Urothelium cell line (cell line): ENCODE measurements at regions not wholly inside any gene's neighbourhood (a gene's known extent, or its start where the extent isn't known, plus 50 kb on each side); places are given as distances from the start of the nearest gene placed in this dataset.
"Not testable (repeated sequence)": the region's sequence is repeated elsewhere in the genome, so short reads cannot be mapped to it uniquely, and the experiment has no call there.

Experiments used
- DNase-seq: peaks from one replicate; pipeline ENCODE4 v3.0.0; 2011; ENCODE audit warnings: low spot score, mixed read lengths
- FAIRE-seq: peaks from 2 replicates; lab custom pipeline; 2011; peaks lifted over from hg19 to GRCh38; lab: Jason Lieb, UNC

DNA sequence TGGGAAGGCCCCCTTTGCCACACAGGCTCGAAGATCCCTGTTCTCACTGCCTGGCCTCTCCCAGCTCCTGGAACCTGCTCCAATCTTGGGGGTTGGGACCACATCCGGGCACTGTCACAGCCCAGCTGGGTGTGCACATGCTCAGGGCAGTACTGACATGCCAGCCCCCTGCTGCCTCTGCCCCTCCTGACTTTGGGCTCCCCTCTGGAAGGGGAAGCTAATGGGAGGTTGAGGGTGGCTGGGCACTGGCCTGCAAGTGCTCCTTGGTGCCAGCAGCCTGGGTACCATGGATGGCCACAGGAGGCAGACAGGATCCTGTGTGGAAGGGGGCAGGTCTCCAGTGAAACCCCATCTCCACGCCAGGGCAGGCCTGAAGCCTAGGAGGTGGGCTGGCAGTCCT, 126.1 kb upstream of the NOL4 start:
- no peak for FAIRE-seq
- DNase-seq = no peak

DNA sequence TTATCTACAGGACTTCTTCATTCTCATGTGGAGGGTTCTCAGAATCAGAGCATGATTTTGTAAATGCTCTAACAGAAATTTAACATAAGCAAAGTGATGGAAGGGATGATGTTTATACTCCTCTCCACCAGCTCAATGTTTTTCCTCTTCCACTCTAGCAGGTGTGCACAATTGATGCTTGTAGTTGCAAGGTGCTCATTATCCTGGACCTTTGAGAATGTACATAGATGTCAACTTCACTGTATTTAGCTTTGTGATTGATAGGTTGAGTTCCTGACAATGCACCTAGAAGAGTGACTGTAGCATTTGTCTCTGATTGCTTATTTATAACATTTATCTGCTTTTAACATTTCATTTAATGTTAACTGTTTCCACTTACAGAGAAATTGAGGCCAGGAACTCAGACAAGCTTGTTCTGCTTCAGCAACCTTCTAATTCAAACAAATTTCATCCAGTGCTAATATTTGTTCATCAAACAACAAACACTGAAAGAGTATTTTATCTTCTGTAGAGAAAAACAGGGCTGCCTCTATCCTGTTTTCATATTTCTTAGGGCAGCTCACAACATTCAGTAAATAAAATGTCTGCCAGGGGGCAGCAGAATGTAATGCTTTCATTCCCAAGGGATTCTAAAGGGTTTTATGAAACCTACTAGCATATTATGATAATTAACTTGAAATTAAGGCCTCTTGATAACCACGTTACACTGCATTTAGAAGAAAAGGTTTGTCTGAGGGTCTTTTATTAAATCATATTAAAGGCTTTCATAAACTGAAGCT, 127.9 kb upstream of the NOL4 start:
- FAIRE-seq = no peak
- no peak for DNase-seq

DNA sequence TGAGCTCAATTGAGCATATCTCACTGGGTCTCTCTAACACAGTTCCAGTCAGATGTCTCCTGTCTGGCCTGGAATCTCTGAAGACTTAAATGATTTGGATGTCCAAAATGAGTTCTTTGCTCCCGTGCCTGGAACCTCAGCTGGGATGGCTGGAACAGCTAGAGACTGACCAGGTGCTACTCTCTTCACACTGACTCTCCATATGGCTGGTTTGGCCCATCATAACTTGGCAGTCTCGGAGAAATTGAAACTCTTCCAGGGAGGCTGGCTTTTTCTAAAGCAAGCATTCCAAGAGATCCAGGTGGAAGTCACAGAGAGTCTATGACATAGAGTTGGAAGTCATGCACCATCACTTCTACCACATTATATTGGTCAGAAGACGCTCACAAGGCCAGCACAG, 129.6 kb upstream of the NOL4 start:
- no peak for FAIRE-seq
- DNase-seq = no peak

DNA sequence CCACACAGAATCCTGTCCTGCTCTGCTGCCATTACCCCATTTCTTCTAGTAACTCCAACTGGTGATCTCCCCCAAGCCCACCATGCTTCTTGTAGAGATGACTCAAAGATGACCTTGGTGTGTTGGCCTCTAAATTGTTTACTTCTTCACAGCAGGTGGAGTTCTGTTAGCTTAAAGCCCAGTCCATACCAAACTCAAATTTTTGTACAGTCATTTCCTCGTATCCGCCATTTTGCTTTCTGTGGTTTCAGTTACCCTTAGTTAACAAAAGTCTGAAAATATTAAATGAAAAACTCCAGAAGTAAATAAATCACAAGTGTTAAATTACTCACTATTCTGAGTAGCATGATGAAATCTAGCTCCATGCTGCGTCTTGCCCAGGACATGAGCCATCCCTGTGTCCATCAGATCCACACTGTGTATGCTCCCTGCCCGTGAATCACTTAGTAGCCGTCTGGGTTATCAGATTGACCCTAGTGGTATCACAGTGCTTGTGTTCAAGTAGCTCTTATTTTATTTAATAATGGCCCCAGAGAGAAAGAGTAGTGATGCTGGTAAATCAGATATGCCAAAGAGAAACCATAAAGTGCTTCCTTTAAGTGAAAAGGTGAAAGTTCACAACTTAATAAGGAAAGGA, 133.3 kb upstream of the NOL4 start:
- no peak for DNase-seq

DNA sequence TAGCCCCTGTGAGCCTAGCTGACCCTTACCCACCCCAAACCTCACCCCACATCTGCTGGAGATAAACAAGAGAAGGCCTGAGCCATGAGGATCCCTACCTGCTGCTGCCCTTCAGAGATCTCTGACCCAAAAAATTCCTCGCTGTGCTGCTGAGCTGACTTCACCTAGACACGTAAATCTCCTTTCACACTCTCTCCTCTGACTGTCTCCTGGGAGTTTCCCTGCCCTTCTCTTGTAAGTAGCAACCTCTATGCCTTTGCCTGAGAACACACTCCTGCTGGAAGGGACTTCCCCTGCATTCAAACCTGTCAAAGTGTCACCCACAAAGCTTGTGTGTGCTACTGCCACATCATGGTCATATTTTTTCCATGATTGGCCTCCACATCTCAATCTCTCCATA, 134.2 kb upstream of the NOL4 start:
- FAIRE-seq = no peak

More for the DNA sequence above, 133.3 kb upstream of the NOL4 start:
- FAIRE-seq = no peak

DNA sequence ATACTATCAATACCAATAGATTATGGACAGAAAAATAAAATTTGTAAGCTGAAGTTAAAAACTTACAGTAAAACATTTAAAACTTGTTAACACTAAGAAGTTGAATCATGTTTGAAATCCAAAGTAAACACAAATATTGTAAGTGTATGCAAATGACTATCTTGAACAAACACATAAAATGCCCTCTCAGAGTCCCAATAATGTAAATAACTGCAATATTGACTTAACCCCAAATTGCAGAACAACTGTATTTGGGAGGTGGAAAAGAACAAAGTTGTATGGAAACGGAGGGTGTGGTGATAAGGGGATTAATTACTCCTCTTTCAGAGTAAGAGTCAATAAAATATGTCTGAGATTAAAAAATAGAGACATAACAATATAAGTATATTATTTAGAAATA, 140.0 kb upstream of the NOL4 start:
- FAIRE-seq = no peak
- DNase-seq = no peak

More for the DNA sequence above, 134.2 kb upstream of the NOL4 start:
- DNase-seq = no peak

DNA sequence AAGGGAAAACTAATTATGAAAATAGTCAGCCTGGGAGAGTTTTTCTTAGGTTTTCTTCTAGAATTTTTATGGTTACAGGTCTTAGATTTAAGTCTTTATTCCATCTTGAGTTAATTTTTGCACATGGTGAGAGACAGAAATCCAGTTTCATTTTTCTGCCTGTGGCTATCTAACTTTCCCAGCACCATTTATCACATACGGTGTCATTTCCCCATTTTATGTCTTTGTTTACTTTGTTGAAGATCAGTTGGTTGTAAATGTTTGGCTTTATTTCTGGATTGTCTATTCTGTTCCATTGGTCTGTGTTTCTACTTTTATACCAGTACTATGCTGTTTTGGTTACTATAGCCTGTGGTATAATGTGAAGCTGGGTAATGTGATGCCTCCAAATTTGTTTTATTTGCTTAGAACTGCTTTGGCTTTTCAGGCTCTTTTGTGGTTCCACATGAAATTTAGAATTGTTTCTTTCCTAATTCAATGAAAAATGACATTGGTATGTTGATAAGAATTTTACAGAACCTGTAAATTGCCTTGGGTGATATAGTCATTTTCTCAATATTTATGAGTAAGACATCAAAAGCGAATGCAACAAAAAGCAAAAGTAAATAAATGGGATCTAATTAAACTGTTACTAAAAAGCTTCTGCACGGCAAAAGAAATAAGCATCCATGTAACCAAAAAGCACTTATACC, 146.1 kb upstream of the NOL4 start:
- DNase-seq = no peak
- no peak for FAIRE-seq

DNA sequence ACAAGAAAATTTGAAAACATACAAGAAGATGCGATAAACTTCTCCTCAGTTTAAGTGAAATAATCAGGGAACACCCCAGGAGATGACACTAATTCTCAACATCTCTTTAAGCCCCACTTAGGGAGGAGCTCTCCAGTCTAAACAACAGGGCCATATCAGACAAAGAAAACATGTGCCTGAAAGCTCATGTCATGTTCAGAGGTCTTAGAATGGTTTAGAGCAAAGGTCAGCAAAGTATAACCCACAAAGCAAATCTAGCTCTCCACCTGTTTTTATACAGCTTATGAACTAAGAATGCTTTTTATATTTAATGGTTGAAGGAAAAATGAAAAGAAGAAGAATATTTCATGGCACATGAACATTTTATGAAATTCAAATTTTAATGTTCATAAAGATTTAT, 155.6 kb upstream of the NOL4 start:
- DNase-seq (no peak), FAIRE-seq (no peak)

DNA sequence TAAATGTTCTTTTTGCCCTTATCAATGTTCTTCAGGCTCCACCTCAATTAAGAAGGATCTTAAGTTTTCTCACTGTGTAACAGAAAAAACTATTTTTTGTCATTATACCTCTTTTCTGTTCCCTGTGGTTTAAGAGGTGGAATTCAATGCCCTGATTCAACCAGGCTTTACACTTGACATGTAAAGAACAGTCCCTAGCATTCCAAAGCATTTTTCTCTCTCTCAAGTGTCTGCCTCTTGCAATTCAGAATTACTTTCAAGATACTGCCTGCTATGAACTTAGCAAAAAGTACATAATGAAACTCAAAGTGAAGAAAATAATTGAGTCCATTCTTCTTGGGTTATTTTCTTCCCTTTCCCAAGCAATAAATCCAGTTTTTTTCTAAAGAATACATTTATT, 160.6 kb upstream of the NOL4 start:
- FAIRE-seq (no peak), DNase-seq (no peak)

DNA sequence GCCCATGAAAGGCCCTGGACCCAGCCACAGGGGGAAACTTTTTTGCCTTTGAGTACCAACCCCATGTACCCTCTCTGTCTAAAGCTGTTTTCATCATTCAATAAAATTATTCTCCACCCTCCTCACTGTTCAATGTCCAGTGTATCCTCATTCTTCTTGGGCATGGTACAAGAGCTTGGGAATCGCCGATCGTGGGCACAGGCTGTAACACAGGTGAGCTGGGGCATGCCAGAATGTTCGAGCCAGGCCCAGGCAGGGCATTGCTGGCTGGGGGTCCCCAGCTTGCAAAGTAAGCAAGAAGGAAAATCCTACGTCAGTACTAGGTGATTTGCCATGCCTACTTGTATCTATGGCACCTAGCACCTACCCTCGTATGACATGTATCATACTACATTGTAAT, 162.1 kb upstream of the NOL4 start:
- no peak for DNase-seq
- FAIRE-seq = no peak

DNA sequence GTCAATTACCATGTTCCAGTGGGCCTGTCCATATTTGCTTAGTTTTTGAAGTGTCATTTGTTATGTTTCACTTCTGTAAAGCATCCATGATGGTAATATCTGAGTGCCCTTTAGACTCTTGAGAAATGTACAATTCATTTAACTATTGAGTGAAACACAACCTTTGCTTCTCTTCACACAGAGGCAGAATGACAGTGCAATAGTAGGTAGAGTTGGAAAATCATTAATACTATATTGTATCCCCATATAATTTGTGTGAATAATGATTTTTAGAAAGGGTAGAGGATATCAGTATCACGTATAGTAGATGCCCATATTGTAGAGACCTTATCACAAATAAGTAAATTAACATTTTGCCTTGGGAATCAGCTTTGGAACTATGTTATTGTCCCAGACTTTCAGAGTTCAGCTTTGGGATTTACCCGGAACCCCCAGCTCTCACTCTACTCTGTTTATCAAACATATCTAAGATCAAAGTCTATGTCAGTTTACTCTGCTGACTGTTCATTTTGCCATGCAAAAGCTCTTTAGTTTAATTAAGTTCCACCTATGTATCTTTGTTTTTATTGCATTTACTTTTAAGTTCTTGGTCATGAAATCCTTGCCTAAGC, 172.7 kb upstream of the NOL4 start:
- FAIRE-seq = no peak
- no peak for DNase-seq

DNA sequence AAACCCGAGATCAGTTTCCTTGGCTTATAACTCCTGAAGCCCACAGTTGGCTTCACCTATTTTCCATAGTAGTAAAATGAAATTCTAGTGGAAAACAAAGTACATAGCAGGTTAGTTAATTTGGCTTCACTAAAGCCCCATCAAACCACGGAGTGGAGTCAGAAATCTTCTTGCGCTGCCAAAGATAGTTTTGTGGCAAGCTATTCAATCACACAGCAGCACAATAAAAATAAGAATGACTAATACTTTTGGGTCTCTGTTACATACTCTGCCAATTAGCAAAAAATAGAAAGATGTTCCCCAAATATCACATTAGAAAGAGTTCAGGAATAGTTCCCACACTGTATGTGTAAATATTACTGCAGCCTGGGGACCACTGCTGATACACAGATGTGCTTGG, 175.2 kb upstream of the NOL4 start:
- FAIRE-seq = no peak
- DNase-seq = no peak

DNA sequence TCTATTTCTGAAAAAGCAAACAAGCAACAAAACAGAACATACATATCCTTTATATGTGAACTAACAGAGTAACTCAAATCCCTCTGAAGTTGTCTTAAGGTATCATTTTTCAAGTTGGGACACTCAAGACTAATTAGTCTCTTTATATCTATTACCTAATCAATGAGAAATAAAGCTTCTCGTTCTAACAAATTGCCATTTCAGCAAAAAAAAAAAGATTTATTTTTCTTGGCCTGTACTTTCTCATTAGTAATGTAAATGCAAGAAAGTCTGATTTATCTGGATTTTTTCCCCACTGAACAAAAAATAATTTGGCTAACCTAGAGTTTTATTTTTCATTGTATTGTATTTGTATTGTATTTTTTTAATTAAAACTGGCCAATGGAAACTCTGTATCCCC, 176.1 kb upstream of the NOL4 start:
- DNase-seq (no peak), FAIRE-seq (no peak)

DNA sequence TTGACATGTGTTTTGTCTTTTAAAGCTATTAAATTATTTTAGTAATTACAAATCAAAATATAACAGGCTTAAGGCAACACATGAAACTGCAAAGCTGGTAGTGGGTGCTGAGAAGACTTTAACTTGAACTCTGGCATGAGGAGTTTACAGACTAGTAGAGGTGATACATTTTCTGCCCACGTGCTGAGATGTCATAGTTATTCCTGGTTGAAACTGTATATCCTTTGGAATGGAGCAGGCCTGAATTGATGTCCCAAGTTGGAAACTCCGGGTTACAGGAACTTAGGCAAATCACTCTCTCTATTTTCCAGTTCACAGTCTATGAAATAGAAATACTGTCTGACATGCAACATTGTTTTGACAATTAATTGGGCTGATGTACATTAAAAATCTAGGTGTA, 177.1 kb upstream of the NOL4 start:
- no peak for DNase-seq
- FAIRE-seq = no peak

DNA sequence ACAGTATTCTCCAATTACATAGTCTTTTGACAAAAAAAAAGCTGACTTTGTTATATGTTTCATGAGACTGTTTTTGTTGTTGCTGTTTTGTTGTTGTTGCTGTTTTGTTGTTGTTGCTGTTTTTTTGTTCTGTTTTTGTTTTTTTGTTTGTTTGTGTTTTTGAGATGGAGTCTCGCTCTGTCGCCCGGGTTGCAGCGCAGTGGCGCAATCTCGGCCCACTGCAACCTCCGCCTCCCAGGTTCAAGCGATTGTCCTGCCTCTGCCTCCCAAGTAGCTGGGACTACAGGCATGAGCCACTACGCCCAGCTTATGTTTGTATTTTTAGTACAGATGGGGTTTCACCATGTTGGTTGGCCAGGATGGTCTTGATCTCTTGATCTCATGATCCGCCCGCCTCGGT, 182.8 kb upstream of the NOL4 start:
- not testable (repeated sequence) for FAIRE-seq, DNase-seq

DNA sequence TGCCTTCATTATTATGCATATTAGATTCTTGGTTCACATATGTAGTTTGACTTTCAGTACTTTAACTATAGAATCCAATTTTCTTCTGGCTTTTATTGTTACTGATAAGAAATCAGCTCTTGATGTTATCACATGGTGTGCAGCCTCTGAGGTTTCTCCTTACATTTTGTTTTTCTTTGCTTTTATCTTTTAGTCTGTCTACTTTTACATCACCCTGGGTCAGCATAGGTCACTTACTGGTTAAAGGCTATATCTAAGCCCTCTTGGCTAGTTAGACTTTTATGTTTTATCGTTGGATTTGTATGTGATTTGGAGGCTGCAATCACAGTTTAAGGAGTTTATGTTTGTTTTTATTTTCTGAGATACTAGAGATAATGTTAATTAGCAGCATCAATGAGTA, 187.2 kb upstream of the NOL4 start:
- no peak for DNase-seq

DNA sequence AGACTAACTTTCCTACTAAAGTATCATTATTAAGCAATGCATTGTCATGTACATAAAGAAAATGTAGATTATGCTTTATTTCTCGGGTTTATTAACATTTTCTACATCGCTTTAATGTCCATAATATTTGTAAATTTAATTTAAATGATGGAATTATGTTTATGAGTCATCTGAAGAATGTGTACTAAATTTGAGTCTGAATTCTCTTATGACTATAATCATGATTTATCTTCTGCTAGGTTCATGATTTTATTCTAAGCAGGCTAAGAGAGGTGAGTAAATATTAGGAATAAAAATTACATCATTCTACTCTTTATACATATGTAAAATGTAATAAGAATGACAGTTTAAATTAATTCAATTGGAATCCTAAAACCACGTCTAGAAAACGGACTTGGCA, 206.3 kb upstream of the NOL4 start:
- DNase-seq (no peak), FAIRE-seq (no peak)

More for the DNA sequence above, 187.2 kb upstream of the NOL4 start:
- FAIRE-seq = no peak

DNA sequence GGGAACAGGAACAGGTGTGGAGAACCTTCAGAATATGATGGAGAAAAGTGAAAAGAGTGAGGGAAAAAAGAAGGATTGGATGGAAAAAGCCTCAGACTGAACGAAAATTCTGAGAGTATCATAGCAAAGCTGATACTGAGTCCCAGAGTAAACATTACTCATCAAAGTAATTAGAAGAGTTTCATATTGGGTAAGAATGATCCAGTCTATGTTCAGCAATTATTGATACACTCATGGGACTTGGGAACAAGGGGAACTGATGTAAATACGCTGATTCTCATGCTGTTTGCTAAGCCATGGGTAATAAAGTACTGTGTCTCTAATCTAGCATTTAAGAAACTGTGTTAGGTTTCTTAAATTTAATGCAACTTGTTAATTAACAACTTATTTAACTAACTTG, 219.9 kb upstream of the NOL4 start:
- DNase-seq (no peak), FAIRE-seq (no peak)

DNA sequence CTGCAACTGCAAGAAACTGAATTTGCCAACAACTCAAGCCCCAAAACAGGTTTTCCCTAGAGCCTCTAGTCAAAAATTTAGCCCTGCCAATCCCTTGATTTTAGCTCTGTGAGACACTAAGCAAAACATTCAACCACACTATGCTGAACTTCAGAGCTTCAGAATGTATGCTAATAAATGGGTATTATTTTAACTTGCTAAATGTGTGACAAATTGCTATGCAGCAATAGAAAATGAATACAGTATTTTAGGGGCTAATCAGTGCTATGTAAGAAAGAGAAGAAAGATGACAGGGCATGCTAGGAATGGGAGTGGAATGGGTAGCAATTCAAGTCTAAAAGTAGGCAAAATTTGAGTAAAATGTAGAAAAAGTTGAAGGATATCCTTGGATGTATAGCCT, 223.9 kb upstream of the NOL4 start:
- FAIRE-seq = no peak

DNA sequence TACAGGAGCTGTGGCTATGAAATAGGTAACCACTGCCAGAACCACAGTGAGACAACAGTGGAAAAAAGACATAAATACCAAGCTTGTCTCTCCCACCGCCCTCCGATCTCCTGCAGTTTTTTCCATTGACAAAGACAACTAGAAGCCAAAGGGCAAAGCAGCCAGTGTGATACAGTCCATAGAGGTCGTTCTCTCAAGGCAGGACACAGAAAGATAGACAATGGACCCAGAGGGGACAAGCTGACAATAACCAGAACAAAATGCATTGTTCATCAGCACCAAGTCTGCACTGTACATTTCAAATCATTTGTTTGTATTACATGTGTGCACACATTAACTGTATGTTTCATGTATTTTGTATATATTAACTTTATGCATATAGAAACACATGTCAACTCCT, 233.0 kb upstream of the NOL4 start:
- DNase-seq = no peak
- FAIRE-seq = no peak

More for the DNA sequence above, 223.9 kb upstream of the NOL4 start:
- no peak for DNase-seq

DNA sequence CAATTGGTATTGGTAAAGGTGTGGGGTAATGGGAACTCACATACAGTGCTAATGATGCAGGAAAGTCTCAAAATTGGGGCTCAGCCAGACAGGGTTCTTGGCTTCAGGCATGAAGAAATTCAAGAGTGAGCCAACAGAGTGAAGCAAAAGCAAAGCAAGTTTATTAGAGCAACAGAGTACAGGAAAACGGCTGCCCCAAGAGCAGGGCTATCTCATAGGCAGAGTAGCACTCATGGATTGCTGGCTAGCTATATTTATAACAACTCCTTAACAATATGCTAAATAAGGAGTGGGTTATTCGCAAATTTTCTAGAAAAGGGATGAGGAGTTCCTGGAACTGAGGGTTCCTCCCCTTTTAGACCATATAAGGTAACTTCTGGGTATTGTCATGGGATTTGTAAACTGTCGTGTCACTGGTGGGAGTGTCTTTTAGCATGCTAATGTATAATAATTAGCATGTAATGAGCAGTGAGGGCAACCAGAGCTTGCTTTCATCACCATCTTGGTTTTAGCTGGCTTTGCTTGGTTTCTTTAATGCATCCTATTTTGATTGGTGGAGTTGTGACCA, 233.8 kb upstream of the NOL4 start:
- no peak for FAIRE-seq
- no peak for DNase-seq
